Immature natural killer cell (primary cell): ENCODE measurements at regions not wholly inside any gene's neighbourhood (a gene's known extent, or its start where the extent isn't known, plus 50 kb on each side); places are given as distances from the start of the nearest gene placed in this dataset.

Experiments
- DNase-seq, 3 donors: peaks; one replicate each; pipeline ENCODE4 v3.0.0; 2022; ENCODE audit warnings: mixed read lengths in 1 of 3
- H3K27ac Mint-ChIP-seq, 6 donors: one replicate each; pipeline ENCODE4 v1.8.0; 2020; ENCODE audit warnings: mixed read lengths in 6 of 6, mild to moderate bottlenecking in 5 of 6, inconsistent platforms in 4 of 6, moderate library complexity in 3 of 6
- H3K27me3 Mint-ChIP-seq, 3 donors: one replicate each; pipeline ENCODE4 v1.8.0; 2020 to 2021; ENCODE audit warnings: low read depth in 3 of 3, mild to moderate bottlenecking in 3 of 3, mixed read lengths in 3 of 3, moderate library complexity in 3 of 3, inconsistent platforms in 1 of 3
- H3K36me3 Mint-ChIP-seq, 3 donors: one replicate each; pipeline ENCODE4 v1.8.0; 2020; ENCODE audit warnings: mixed read lengths in 3 of 3, inconsistent platforms in 2 of 3, mild to moderate bottlenecking in 2 of 3
- H3K4me1 Mint-ChIP-seq, 2 donors: one replicate each; pipeline ENCODE4 v1.8.0; 2020; ENCODE audit warnings: inconsistent platforms in 2 of 2, mild to moderate bottlenecking in 2 of 2, mixed read lengths in 2 of 2, moderate library complexity in 1 of 2
- H3K4me3 Mint-ChIP-seq, 5 donors: one replicate each; pipeline ENCODE4 v1.8.0; 2020; ENCODE audit warnings: mild to moderate bottlenecking in 5 of 5, mixed read lengths in 5 of 5, inconsistent platforms in 3 of 5, moderate library complexity in 3 of 5
- H3K9me3 Mint-ChIP-seq, 6 donors: one replicate each; pipeline ENCODE4 v1.8.0; 2020; ENCODE audit warnings: mild to moderate bottlenecking in 6 of 6, mixed read lengths in 6 of 6, inconsistent platforms in 4 of 6, moderate library complexity in 3 of 6

DNA sequence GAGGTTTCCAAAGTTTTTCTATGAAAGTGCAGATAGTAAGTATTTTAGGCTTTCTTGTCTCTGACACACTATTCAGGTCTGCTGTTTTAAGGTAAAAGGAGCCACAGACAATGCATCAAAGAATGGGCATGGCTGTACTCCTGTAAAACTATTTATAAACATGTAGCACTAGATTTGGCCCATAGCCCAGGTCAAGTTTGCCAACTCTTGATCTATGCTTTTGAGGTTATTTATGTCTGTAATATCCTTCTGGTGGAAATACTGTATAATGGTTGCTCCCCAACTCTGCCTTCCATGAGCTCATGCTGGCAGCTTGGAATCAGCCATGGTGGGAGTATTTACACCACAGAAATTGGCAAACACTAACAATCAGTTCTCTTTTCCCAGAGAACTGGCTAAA lies 244.6 kb downstream of the BUB3 start:
- H3K27ac Mint-ChIP-seq: no peak overlapping the region
- no peaks in the 10 kb centered on the region for H3K4me1 Mint-ChIP-seq
- H3K9me3 Mint-ChIP-seq: peaks cover 0 to 4% (median 0%) of the 10 kb centered on the region in 6 donors
- H3K27me3 Mint-ChIP-seq: peaks cover 0 to 6% (median 0%) of the 10 kb centered on the region in 3 donors
- H3K4me3 Mint-ChIP-seq: no peak overlapping the region
- DNase-seq: no peak
- no peaks in the 10 kb centered on the region for H3K36me3 Mint-ChIP-seq

DNA sequence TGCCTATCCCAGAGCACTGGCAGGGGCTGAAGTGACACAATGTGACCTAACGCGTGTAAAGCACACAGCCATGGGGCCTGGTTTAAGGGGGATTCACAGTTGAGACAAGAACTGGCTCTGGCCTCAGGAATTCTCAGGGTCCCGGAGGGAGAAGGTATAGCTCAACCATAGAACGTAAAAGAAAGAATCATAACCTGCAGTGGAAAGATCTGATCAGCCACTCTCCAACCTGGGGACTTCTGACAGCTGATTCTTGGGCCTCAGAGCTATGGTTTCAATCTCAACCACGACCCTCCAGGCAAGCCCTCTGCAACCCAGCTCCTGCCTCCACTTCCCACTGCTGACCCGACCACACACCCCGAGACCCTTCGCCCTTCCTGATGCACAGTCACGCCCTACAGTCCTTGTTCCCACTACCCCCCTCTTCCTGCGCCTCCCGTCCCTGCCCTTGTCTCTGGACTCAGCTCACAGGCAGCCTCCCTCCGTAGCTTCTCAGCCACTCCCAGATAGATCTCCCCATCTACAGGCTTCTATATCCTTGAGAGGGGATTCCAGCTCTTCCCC lies 245.2 kb downstream of the BUB3 start:
- Mint-ChIP-seq H3K9me3 (peaks cover under 1 to 9% (median 2%) of the 10 kb centered on the region in 6 donors), H3K27ac (no peak overlapping the region), H3K36me3 (peaks cover 0 to 1% (median 0%) of the 10 kb centered on the region in 3 donors), H3K4me3 (no peak overlapping the region), H3K4me1 (no peaks in the 10 kb centered on the region), H3K27me3 (peaks cover 0 to 8% (median 0%) of the 10 kb centered on the region in 3 donors)
- no peak for DNase-seq

DNA sequence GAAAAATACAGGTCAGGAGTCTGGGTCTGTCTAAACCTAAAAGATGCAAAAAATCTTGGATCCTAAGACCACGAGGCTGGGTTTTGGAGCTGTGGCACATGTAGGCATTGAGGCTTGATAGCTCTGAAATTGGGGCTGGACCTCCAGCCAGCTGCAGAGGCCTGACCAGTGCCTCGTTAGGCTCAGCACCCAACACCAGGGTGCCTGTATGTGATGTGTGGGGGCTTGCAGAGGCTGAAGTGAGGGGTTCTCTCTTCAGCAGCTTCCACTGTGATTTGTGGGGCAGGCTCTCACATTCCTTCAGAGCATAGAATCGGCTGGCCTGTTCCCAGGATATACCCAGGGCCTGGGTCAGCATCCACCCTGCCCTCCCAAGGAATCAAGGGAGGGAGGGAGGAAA lies 247.8 kb downstream of the BUB3 start:
- peaks cover 0 to 10% (median under 1%) of the 10 kb centered on the region in 3 donors for H3K27me3 Mint-ChIP-seq
- H3K36me3 Mint-ChIP-seq: peaks cover 0 to 10% (median 0%) of the 10 kb centered on the region in 3 donors
- DNase-seq: no peak

DNA sequence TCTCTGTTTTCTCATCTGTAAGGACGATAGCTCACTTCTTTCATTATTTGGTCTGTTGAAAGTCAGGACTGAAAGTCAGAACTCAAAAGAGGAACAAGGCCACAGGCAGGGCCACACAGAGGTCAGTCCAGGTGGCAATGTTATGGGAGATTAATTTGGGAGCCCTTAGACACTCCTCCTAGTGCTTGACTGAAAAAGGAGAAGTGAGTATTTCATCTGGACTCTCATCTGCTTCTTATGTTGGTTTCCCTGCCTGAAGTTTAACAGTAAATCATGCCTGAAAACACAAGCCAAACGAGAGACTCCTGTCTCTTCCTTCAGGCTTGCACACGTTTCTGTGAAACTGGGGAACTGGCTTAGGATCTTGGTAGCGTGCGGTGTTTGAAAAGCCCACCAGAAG lies 248.5 kb downstream of the BUB3 start:
- H3K9me3 Mint-ChIP-seq: peaks cover 4 to 23% (median 15%) of the 10 kb centered on the region in 6 donors
- H3K27ac Mint-ChIP-seq: no peak overlapping the region
- H3K4me3 Mint-ChIP-seq: no peak overlapping the region
- peaks cover 0 to 10% (median 2%) of the 10 kb centered on the region in 3 donors for H3K27me3 Mint-ChIP-seq
- H3K36me3 Mint-ChIP-seq: peaks cover 0 to 10% (median 0%) of the 10 kb centered on the region in 3 donors
- DNase-seq: no peak
- H3K4me1 Mint-ChIP-seq: no peaks in the 10 kb centered on the region

More for the DNA sequence above, 247.8 kb downstream of the BUB3 start:
- Mint-ChIP-seq H3K4me1 (no peaks in the 10 kb centered on the region), H3K9me3 (peaks cover 4 to 23% (median 15%) of the 10 kb centered on the region in 6 donors), H3K4me3 (no peak overlapping the region), H3K27ac (no peak overlapping the region)

DNA sequence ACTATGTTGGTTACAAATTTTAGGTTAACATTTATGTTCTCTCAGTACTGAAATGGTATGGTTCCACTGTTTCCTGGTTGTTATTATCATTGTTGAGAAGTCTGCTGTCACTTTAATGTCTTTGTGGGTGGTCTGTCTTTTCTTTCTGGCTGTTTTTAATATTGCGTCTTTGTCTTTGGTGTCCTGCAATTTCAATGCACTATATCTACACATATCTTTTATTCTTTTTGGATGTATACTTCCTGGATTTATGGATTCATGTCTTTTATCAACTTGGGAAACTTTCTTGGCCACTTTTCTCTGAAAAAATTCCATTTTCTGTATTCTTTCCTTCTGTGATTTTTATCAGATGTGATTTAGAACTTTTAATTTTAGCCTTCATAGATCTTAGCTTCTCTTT lies 250.2 kb downstream of the BUB3 start:
- Mint-ChIP-seq H3K9me3 (peaks cover 4 to 23% (median 15%) of the 10 kb centered on the region in 6 donors), H3K27ac (no peak overlapping the region), H3K27me3 (peaks cover 0 to 10% (median 2%) of the 10 kb centered on the region in 3 donors), H3K36me3 (peaks cover 0 to 10% (median 0%) of the 10 kb centered on the region in 3 donors), H3K4me1 (no peaks in the 10 kb centered on the region), H3K4me3 (no peak overlapping the region)
- no peak for DNase-seq

DNA sequence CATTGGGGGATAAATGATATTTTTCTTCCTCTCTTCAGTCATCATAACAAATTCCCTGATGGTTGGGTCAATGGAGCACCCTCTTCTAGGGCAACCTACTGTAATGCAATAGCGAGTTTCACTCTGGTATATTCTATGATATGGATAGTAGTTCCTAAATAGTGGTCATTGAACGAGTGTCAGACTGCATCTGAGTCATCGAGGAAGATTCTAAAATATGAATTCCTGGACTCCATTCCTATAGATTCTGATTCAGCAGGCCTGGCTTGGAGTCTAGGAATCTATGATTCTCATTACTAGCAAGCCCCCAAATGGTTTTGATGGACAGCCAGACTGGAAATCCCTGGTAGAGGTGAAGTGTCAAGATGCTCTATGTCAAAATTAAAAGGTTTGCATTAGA lies 254.5 kb downstream of the BUB3 start:
- H3K4me1 Mint-ChIP-seq: no peaks in the 10 kb centered on the region
- H3K4me3 Mint-ChIP-seq: no peak overlapping the region
- peaks cover 4 to 21% (median 14%) of the 10 kb centered on the region in 6 donors for H3K9me3 Mint-ChIP-seq
- H3K27me3 Mint-ChIP-seq: peaks cover 2 to 10% (median 3%) of the 10 kb centered on the region in 3 donors
- peaks cover 0 to 10% (median 0%) of the 10 kb centered on the region in 3 donors for H3K36me3 Mint-ChIP-seq
- no peak for DNase-seq
- H3K27ac Mint-ChIP-seq: no peak overlapping the region

DNA sequence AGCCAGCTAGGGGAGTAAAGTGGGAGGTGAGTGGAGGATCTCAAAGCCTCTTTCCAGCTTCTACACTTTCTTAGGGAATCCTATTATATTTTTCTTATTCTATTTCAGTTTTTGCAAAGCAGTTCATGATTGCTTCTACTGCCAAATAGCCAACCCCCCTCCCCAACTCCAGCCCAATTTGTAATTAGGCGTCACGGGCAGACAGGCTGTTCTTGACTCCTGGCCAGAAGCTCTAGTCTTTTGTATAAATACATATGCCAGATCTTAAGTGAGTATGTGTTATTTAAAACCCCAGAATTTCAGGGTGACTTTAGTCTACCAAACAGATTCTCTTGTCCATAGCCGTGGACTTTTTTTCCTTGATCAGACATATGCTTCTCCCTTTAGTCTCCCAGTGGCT lies 255.2 kb downstream of the BUB3 start:
- no peak overlapping the region for H3K4me3 Mint-ChIP-seq

DNA sequence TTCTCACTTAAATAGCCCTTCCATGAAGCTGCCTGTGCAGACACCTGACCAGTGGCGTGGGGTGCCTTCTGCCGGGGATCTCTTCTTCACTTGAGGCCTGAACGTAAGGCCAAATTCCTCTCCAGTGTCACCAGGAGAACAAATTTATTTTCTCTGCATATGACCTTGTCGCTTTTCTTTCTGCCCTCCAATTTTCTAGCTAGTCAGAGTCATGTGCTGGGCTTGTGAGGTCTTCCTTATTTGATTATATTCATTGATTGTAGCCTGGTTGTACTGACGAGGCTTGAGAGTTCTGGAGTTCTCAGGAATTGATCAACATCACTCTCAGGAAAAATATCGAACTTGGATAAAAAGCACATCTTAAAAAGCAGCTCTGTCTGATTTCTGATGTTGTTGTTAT lies 255.7 kb downstream of the BUB3 start:
- Mint-ChIP-seq H3K4me3 (no peak overlapping the region), H3K36me3 (peaks cover 0 to 3% (median 0%) of the 10 kb centered on the region in 3 donors), H3K9me3 (peaks cover 0 to 10% (median 5%) of the 10 kb centered on the region in 6 donors), H3K27ac (no peak overlapping the region), H3K27me3 (peaks cover 2 to 10% (median 3%) of the 10 kb centered on the region in 3 donors), H3K4me1 (no peaks in the 10 kb centered on the region)
- no peak for DNase-seq

More for the DNA sequence above, 255.2 kb downstream of the BUB3 start:
- no peak for DNase-seq
- peaks cover 2 to 11% (median 3%) of the 10 kb centered on the region in 3 donors for H3K27me3 Mint-ChIP-seq
- peaks cover 2 to 15% (median 10%) of the 10 kb centered on the region in 6 donors for H3K9me3 Mint-ChIP-seq
- H3K27ac Mint-ChIP-seq: no peak overlapping the region
- no peaks in the 10 kb centered on the region for H3K4me1 Mint-ChIP-seq
- peaks cover 0 to 8% (median 0%) of the 10 kb centered on the region in 3 donors for H3K36me3 Mint-ChIP-seq

DNA sequence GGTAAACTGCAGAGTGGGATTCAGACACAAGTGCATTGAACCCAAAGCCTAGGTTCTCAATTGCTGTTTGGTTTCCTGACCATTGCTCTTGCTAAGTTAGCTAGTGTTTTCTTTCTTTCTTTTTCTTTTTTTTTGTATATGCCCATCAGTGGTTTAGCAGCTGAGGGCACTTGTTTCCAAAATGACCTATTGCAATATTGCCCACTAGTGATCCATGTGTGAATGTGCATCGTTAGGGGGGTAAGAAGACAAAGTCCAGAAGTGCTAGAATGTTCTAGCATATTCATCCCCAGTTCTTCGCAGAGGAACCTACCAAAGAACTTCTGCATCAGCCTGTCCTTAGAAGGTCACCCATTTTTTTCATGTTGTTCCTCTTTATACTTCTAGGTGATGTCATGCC lies 252.8 kb upstream of the GPR26 start:
- no peak overlapping the region for H3K4me3 Mint-ChIP-seq
- no peaks in the 10 kb centered on the region for H3K4me1 Mint-ChIP-seq
- H3K27me3 Mint-ChIP-seq: peaks cover 2 to 10% (median 3%) of the 10 kb centered on the region in 3 donors
- no peaks in the 10 kb centered on the region for H3K36me3 Mint-ChIP-seq
- no peaks in the 10 kb centered on the region for H3K9me3 Mint-ChIP-seq
- no peak for DNase-seq
- no peak overlapping the region for H3K27ac Mint-ChIP-seq

DNA sequence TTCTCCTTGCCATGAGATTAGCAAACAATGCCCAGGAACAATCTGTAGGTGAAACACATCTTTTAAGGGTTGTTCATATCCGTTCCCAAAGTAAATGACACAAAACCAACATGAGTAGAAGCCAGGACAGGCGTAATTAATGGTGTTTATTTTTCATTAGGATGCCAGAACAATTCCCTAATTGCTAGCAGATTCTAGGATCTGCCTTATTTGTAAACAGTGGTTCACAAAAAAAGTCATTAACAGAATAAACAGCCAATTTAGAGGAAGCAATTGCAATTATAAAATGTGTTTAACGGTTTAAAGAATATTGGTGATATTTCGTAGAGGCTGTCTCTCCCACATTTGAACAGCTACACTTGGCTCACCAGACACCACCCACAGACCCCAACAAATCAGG lies 250.6 kb upstream of the GPR26 start:
- H3K4me1 Mint-ChIP-seq: no peaks in the 10 kb centered on the region
- no peaks in the 10 kb centered on the region for H3K36me3 Mint-ChIP-seq
- no peak for DNase-seq
- no peak overlapping the region for H3K27ac Mint-ChIP-seq
- no peak overlapping the region for H3K4me3 Mint-ChIP-seq
- peaks cover 2 to 4% (median 3%) of the 10 kb centered on the region in 3 donors for H3K27me3 Mint-ChIP-seq
- H3K9me3 Mint-ChIP-seq: no peaks in the 10 kb centered on the region

DNA sequence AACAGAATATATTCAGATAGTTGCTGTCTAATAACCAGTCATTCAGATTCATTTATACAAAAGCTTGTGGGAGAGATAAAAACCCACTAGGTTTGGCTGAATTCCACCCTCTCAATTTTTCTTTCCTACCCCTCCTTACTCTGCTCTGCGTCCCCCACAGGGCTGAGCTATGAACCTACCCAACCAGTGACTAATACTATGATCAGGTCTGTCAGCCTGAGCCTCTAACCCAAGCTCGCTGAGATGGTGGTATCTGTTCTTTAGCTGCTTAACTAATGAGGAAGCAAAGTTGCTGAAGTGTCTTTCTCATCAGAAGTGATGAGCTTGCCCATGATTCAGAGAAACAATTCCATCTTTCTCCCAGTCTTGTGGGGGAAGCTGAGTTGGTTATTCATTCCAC lies 248.7 kb upstream of the GPR26 start:
- Mint-ChIP-seq H3K27me3 (peaks cover 2 to 3% (median 2%) of the 10 kb centered on the region in 3 donors), H3K4me3 (no peak overlapping the region), H3K9me3 (no peaks in the 10 kb centered on the region), H3K4me1 (no peaks in the 10 kb centered on the region), H3K36me3 (no peaks in the 10 kb centered on the region), H3K27ac (no peak overlapping the region)
- DNase-seq: no peak

DNA sequence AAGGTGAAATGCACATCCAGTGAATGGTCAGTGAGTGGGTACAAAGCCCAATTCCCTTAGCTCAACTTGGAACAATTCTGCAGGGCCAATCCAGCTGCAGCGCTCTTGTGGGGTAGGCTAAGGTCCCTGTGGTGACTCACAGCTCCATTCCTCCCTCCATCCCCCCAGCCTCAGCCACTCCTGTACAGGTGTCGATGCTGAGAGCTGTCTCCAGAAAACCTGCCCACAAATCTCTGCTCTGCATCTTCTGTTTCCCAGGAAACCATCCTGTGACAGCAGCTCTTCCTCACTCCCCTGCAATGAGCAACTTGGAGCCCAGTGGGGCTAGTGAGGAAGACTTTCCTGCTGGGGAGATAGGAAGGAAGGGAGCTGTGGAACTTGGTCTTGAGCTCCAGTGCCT lies 244.7 kb upstream of the GPR26 start:
- Mint-ChIP-seq H3K27ac (no peak overlapping the region), H3K36me3 (no peaks in the 10 kb centered on the region), H3K27me3 (peaks cover 0 to 2% (median 2%) of the 10 kb centered on the region in 3 donors), H3K4me3 (no peak overlapping the region), H3K4me1 (no peaks in the 10 kb centered on the region), H3K9me3 (no peaks in the 10 kb centered on the region)
- no peak for DNase-seq

DNA sequence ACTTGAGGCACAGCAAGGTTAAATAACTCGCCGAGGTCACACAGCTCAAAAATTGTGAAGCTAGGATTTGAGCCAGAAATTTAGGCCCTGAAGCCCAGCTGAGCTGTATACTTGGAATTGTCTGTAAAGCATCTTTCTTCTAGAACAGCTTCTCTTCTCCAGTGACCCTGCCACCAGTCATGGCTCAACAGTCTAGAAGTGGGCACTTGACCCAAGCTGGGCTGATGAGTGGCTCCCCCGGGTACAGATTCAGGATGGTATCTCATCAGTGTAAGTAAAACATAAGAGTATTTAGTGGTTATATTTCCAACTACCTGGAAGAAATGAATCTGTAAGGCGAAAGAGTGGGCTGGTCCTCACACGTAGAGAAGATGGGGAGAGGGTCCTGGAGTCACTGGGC lies 243.9 kb upstream of the GPR26 start:
- H3K4me3 Mint-ChIP-seq: no peak overlapping the region
- peaks cover 0 to 2% (median 2%) of the 10 kb centered on the region in 3 donors for H3K27me3 Mint-ChIP-seq

DNA sequence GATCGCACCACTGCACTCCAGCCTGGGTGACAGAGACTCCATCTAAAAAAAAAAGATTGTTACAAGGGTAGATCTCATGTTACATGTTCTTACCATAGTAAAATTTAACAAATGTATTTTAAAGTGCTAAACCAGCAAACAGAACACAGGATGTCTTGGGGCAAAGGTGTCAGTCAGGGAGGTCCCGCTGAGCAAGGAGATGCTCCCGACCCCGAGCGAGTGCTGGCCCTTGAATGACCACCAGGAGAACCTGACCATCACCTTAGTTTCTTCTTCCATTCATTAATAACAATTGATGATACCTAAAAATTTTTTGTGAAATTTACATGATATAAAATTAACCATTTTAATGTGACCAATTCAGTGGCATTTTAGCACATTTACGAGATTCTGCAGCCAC lies 241.6 kb upstream of the GPR26 start:
- H3K4me1 Mint-ChIP-seq: peaks cover 0 to 1% of the 10 kb centered on the region in 2 donors
- no peak overlapping the region for H3K4me3 Mint-ChIP-seq
- peaks cover 2 to 5% (median 2%) of the 10 kb centered on the region in 3 donors for H3K27me3 Mint-ChIP-seq
- no peak overlapping the region for H3K27ac Mint-ChIP-seq
- DNase-seq: no peak
- no peaks in the 10 kb centered on the region for H3K36me3 Mint-ChIP-seq
- no peaks in the 10 kb centered on the region for H3K9me3 Mint-ChIP-seq

More for the DNA sequence above, 243.9 kb upstream of the GPR26 start:
- no peak overlapping the region for H3K27ac Mint-ChIP-seq
- no peaks in the 10 kb centered on the region for H3K4me1 Mint-ChIP-seq
- no peak for DNase-seq
- H3K9me3 Mint-ChIP-seq: no peaks in the 10 kb centered on the region
- H3K36me3 Mint-ChIP-seq: no peaks in the 10 kb centered on the region

DNA sequence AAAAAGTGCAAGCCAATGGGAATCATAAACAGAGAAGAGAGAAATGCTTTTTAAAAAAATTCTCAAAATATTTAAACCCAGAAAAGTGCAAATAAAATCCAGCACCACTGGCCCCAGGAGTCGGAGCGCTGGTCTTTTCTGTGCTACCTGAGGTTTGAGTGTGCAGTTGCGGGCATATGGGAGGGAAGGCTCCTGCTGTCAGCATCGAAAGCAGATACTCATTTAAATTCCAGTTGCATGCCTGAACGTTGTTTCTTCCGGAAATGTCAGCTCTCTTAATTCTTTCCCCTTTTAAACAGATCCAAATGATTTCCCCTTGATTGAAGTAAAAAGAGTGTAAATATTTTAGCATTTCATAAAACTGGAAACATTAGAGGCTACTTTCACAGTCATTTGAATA lies 240.5 kb upstream of the GPR26 start:
- peaks cover 0 to 1% of the 10 kb centered on the region in 2 donors for H3K4me1 Mint-ChIP-seq
- DNase-seq: no peak
- H3K27me3 Mint-ChIP-seq: peaks cover 2 to 5% (median 2%) of the 10 kb centered on the region in 3 donors
- H3K36me3 Mint-ChIP-seq: no peaks in the 10 kb centered on the region
- no peak overlapping the region for H3K27ac Mint-ChIP-seq
- no peak overlapping the region for H3K4me3 Mint-ChIP-seq
- H3K9me3 Mint-ChIP-seq: no peaks in the 10 kb centered on the region
